ENCODE measurements at regions not wholly inside any gene's neighbourhood (a gene's known extent, or its start where the extent isn't known, plus 50 kb on each side); places are given as distances from the start of the nearest gene placed in this dataset.
"Not testable (repeated sequence)": the region's sequence is repeated elsewhere in the genome, so short reads cannot be mapped to it uniquely, and the experiment has no call there.

DNA sequence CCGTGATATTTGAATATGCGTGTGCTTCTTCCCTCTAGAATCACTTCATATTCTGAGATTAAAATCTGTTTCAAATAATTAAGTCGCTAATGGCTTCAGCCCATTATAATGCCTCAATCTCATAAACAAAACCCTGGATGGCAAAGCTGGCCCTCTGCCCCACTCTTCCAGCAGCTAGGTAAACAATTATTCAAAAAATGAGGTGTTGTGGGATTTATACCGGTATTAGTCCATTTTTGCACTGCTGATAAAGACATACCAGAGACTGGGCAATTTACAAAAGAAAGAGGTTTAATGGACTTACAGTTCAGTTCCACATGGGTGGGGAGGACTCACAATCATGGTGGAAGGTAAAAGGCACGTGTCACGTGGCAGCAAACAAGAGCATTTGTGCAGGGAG lies 510.4 kb upstream of the ADGRL2 start:
- CTCF ChIA-PET, result no interaction called here
- H3K9me3 Mint-ChIP-seq, result no peaks in the 10 kb centered on the region

DNA sequence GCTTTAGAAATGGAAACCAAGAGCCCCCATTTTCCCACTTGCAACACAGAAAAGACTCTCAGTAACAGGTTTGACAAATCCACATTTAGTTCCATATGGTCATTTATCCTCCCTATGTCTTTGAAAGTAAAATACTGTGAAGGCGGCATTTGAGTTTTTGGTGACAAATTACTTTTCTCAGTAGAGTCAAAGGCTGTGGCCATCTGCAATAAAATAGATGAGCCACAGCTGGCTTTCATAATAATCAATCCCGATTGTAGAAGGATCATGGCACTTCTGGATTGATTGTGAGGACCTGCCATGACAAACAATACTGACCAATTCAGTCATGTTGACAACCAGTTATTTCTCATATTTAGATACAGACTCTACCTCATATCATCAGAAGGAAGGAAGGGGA lies 512.0 kb upstream of the ADGRL2 start:
- DNase-seq, result no peak
- H3K9me3 Mint-ChIP-seq, result no peaks in the 10 kb centered on the region

More for the DNA sequence above, 510.4 kb upstream of the ADGRL2 start:
- DNase-seq, result no peak
- Mint-ChIP-seq H3K27me3 (no peaks in the 10 kb centered on the region), H3K27ac (no peak overlapping the region), H3K4me3 (no peak overlapping the region), H3K36me3 (ENCODE audit: low read depth) (no peaks in the 10 kb centered on the region), H3K4me1 (no peaks in the 10 kb centered on the region)
- POLR2A ChIA-PET, result no interaction called here

DNA sequence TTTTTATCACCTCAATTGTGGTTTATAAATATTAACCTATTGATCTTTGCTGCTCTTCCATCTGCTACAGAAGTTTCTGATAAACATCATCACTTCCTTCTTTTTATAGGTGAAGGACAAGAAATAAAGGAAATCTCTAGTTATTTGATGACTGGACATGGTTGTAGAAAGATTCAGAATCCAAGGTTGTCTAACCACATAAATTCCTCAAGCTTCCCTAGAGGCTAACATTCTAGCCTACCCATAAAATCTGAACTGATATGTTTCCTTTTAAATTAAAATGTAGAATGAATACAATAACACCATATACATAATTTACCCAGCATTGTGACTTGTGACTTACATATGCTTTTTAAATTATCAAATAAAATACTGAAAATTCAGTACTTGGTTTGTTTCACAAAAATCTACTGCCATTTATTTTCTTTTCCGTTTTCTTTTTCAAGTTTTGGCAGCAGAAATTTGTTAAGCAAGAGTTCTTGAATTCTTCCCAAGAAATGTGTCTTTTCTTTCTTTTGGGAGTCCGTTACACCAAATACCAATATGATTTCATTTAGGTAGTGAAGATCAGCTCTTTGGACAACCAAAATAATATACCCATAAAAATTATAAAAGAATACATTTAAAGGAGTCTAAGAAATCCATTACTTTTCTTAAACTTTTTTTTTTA lies 513.2 kb upstream of the ADGRL2 start:
- no peaks in the 10 kb centered on the region for H3K36me3 Mint-ChIP-seq (ENCODE audit: low read depth)
- no peaks in the 10 kb centered on the region for H3K27me3 Mint-ChIP-seq
- CTCF ChIA-PET, result no interaction called here
- no peak for DNase-seq
- H3K9me3 Mint-ChIP-seq, result no peaks in the 10 kb centered on the region
- no peak overlapping the region for H3K4me3 Mint-ChIP-seq
- H3K4me1 Mint-ChIP-seq, result no peaks in the 10 kb centered on the region
- H3K27ac Mint-ChIP-seq, result no peak overlapping the region
- POLR2A ChIA-PET, result no interaction called here

More for the DNA sequence above, 512.0 kb upstream of the ADGRL2 start:
- H3K4me1 Mint-ChIP-seq, result no peaks in the 10 kb centered on the region
- no peaks in the 10 kb centered on the region for H3K27me3 Mint-ChIP-seq
- POLR2A ChIA-PET, result no interaction called here
- CTCF ChIA-PET, result no interaction called here
- no peak overlapping the region for H3K27ac Mint-ChIP-seq
- H3K36me3 Mint-ChIP-seq (ENCODE audit: low read depth), result no peaks in the 10 kb centered on the region
- H3K4me3 Mint-ChIP-seq, result no peak overlapping the region

DNA sequence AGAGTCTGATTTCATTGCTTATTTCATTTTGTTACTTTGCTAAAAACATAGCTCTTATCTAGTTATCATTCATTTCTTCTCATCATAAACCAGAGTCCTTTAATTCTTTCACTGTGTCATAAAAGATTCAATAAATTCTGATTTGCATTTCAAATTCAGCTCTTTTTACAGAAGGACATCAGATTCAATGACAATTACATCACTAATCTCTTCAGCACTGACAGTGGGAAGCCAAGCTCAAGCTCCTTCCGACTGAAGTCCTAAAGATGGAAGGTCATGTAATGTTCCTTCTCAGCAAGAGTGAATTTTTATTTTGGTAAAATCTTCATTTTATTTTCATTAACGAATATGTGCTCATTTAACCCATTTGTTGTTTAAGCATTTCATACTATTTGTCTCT lies 530.7 kb upstream of the ADGRL2 start:
- no peaks in the 10 kb centered on the region for H3K27me3 Mint-ChIP-seq
- ChIA-PET CTCF (no interaction called here), POLR2A (no interaction called here)
- H3K9me3 Mint-ChIP-seq, result peaks cover 3% of the 10 kb centered on the region
- H3K4me3 Mint-ChIP-seq, result no peak overlapping the region
- H3K4me1 Mint-ChIP-seq, result no peaks in the 10 kb centered on the region
- no peak overlapping the region for H3K27ac Mint-ChIP-seq
- no peaks in the 10 kb centered on the region for H3K36me3 Mint-ChIP-seq (ENCODE audit: low read depth)
- DNase-seq, result no peak

DNA sequence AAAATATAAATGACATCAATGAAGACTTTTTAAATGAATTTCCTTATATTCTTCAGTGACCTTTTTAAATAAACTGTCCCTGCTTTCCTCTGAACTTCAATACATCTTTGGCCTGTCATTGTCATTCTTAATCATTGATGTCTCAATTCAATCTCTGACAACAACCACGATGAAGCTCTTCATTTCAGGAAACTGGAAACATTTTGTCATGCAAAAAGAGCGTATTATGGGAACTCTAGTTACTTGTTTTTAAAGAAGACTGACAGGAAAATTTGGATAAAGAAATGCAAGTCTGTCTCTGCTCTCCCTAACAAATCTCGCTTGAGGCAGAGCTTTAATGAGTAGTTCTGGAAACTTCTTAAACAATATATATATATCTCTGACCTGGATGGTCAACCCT lies 535.8 kb upstream of the ADGRL2 start:
- no peaks in the 10 kb centered on the region for H3K27me3 Mint-ChIP-seq
- H3K36me3 Mint-ChIP-seq (ENCODE audit: low read depth), result no peaks in the 10 kb centered on the region
- H3K4me3 Mint-ChIP-seq, result no peak overlapping the region
- H3K27ac Mint-ChIP-seq, result no peak overlapping the region
- no peak for DNase-seq
- H3K4me1 Mint-ChIP-seq, result no peaks in the 10 kb centered on the region
- H3K9me3 Mint-ChIP-seq, result peaks cover 7% of the 10 kb centered on the region
- ChIA-PET CTCF (no interaction called here), POLR2A (no interaction called here)

DNA sequence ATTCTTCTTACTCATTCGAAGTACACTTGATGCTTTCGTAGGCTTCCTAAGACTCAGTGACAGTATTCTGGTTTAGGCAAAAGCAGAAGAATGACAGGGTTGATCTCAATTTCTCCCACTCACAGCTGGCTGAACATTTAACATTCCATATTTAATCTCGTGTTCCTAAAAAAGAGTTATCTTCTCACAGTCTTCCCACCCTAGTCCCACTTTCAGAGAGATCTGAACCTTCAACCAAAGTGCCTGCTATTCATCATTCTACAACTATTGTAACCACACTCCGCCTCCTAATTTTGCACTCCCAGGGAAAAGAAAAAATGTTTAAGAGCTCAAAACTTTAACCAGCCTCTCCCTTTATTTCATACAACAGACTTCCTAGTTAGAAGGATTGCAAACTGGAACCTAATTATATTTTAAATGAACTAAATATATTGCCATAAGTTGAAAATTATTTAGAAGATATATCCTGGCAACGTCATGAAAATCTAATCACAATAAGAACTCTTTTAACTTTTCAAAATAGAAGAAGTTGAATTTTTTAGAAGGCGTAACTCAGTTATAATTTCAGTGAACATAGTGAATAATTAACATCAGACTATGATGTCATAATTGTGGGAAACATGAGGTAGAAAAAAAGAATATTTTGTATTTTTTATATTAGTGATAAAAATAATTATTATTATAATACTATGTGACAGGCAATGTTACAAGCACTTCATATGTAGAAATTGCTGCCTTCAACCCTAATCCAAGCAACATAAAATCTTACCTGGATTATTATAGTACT lies 540.9 kb upstream of the ADGRL2 start:
- no peak overlapping the region for H3K27ac Mint-ChIP-seq
- POLR2A ChIA-PET, result no interaction called here
- CTCF ChIA-PET, result no interaction called here

DNA sequence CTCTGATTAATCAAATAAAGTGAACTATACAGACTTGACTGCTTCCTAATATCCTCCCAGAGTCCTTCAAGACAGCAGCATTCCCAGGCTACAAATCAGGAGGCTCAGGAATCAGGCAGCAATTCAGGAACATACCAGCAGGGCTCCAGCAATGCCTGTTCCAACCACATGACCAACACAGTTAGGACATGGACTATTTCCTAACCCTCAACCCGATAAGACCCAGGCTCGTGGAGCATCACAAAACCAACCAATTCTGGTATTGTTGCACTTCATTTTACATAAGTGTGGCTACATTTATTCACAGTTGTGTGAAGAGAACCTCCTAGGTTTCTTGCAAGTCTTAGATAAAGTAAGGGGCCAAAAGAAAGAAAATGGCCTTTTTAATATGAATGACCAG lies 546.2 kb upstream of the ADGRL2 start:
- peaks cover 7% of the 10 kb centered on the region for H3K9me3 Mint-ChIP-seq
- H3K4me3 Mint-ChIP-seq, result no peak overlapping the region
- H3K27ac Mint-ChIP-seq, result no peak overlapping the region
- H3K27me3 Mint-ChIP-seq, result no peaks in the 10 kb centered on the region
- H3K4me1 Mint-ChIP-seq, result no peaks in the 10 kb centered on the region
- CTCF ChIA-PET, result no interaction called here
- POLR2A ChIA-PET, result no interaction called here
- no peaks in the 10 kb centered on the region for H3K36me3 Mint-ChIP-seq (ENCODE audit: low read depth)
- no peak for DNase-seq

More for the DNA sequence above, 540.9 kb upstream of the ADGRL2 start:
- H3K4me1 Mint-ChIP-seq, result no peaks in the 10 kb centered on the region
- DNase-seq, result no peak
- no peaks in the 10 kb centered on the region for H3K36me3 Mint-ChIP-seq (ENCODE audit: low read depth)
- no peak overlapping the region for H3K4me3 Mint-ChIP-seq
- H3K27me3 Mint-ChIP-seq, result no peaks in the 10 kb centered on the region
- peaks cover 9% of the 10 kb centered on the region for H3K9me3 Mint-ChIP-seq

DNA sequence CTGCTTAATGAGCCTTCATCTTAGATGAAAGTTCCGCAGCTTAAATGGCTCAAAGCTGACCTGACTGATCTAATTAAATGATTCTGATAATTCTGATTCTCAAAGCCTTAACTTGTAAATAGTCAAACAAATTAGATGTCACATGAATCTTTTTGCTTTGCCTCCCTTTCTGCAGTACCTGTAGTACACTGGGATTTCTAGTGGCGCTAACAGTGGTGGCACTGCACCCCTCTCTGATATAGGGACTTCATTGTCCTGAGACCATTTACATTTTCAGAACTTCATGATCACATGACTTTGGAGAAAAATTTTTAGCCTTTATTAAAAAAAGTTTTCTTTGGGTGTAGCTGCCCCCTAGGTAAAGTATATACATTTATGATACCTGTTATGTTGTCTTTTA lies 546.7 kb upstream of the ADGRL2 start:
- Mint-ChIP-seq H3K27ac (no peak overlapping the region), H3K27me3 (no peaks in the 10 kb centered on the region), H3K9me3 (peaks cover 9% of the 10 kb centered on the region), H3K4me1 (no peaks in the 10 kb centered on the region), H3K4me3 (no peak overlapping the region), H3K36me3 (ENCODE audit: low read depth) (no peaks in the 10 kb centered on the region)
- ChIA-PET POLR2A (no interaction called here), CTCF (no interaction called here)
- DNase-seq, result no peak

DNA sequence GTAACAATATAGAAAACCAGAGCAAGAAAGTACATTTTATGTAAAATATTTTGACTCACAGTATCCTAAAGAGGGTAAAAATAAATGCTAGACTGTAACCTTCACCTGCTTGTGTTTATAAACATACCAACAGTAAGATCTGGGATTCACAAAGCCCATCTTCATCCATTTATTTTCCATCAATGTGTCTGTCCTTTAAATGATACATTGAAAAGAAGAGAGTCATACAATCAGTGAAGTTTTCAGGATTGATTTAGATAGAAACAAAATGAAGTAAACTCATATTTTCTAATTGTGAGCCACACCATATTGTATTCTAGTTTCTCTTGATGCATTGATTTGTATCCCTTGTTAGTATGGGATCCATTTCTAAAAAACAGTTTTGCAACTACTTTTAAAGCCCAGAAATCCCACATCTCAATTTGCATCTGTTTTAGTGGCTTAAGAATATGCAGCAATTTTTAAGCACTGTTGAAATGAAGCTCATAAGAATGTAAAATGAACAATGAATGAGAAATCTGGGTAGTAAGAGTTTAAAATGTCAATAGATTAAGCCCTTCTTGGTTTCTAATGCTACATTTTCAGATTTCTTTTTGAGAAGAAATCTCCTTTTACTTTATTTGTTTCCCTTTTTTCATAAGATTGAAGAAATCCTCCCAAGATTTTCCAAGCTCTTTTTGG lies 548.1 kb upstream of the ADGRL2 start:
- DNase-seq, result no peak
- no peak overlapping the region for H3K4me3 Mint-ChIP-seq
- H3K9me3 Mint-ChIP-seq, result peaks cover 16% of the 10 kb centered on the region
- no peaks in the 10 kb centered on the region for H3K36me3 Mint-ChIP-seq (ENCODE audit: low read depth)
- no peak overlapping the region for H3K27ac Mint-ChIP-seq
- H3K4me1 Mint-ChIP-seq, result no peaks in the 10 kb centered on the region
- H3K27me3 Mint-ChIP-seq, result no peaks in the 10 kb centered on the region
- ChIA-PET POLR2A (no interaction called here), CTCF (no interaction called here)

DNA sequence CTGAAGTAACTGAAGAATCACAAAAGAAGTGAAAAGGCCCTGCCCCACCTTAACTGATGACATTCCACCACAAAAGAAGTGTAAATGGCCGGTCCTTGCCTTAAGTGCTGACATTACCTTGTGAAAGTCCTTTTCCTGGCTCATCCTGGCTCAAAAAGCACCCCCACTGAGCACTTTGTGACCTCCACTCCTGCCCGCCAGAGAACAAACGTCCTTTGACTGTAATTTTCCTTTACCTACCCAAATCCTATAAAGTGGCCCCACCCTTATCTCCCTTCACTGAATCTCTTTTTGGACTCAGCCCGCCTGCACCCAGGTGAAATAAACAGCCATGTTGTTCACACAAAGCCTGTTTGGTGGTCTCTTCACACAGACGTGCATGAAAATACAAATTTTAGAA lies 549.9 kb upstream of the ADGRL2 start:
- H3K4me3 Mint-ChIP-seq, H3K27ac Mint-ChIP-seq, H3K4me1 Mint-ChIP-seq: not testable (repeated sequence)

DNA sequence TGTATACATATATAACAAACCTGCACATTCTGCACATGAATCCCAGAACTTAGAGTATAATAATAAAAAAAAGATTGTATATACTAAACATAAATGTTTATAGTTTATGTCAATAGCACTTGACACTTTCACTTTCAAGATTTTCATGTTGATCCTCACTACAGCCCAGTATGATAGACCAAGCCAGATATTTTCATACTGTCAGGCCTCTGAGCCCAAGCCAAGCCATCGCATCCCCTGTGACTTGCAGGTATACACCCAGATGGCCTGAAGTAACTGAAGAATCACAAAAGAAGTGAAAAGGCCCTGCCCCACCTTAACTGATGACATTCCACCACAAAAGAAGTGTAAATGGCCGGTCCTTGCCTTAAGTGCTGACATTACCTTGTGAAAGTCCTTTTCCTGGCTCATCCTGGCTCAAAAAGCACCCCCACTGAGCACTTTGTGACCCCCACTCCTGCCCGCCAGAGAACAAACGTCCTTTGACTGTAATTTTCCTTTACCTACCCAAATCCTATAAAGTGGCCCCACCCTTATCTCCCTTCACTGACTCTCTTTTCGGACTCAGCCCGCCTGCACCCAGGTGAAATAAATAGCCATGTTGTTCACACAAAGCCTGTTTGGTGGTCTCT lies 555.5 kb upstream of the ADGRL2 start:
- peaks cover 31% of the 10 kb centered on the region for H3K9me3 Mint-ChIP-seq
- H3K27ac Mint-ChIP-seq; H3K27me3 Mint-ChIP-seq; H3K4me1 Mint-ChIP-seq; CTCF ChIA-PET; H3K4me3 Mint-ChIP-seq; H3K36me3 Mint-ChIP-seq (ENCODE audit: low read depth); DNase-seq; POLR2A ChIA-PET: not testable (repeated sequence)

More for the DNA sequence above, 549.9 kb upstream of the ADGRL2 start:
- H3K9me3 Mint-ChIP-seq, result peaks cover 18% of the 10 kb centered on the region
- H3K27me3 Mint-ChIP-seq; DNase-seq; CTCF ChIA-PET; POLR2A ChIA-PET; H3K36me3 Mint-ChIP-seq (ENCODE audit: low read depth): not testable (repeated sequence)

DNA sequence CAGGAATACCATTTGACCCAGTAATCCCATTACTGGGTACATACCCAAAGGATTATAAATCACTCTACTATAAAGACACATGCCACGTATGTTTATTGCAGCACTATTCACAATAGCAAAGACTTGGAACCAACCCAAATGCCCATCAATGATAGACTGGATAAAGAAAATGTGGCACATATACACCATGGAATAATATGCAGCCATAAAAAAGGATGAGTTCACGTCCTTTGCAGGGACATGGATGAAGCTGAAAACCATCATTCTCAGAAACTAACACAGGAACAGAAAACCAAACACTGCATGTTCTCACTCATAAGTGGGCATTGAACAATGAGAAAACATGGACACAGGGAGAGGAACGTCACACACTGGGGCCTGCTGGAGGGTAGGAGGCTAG lies 556.1 kb upstream of the ADGRL2 start:
- H3K36me3 Mint-ChIP-seq (ENCODE audit: low read depth); H3K4me1 Mint-ChIP-seq; CTCF ChIA-PET; POLR2A ChIA-PET; H3K4me3 Mint-ChIP-seq; H3K27ac Mint-ChIP-seq; H3K27me3 Mint-ChIP-seq; DNase-seq: not testable (repeated sequence)
- H3K9me3 Mint-ChIP-seq, result peaks cover 31% of the 10 kb centered on the region

DNA sequence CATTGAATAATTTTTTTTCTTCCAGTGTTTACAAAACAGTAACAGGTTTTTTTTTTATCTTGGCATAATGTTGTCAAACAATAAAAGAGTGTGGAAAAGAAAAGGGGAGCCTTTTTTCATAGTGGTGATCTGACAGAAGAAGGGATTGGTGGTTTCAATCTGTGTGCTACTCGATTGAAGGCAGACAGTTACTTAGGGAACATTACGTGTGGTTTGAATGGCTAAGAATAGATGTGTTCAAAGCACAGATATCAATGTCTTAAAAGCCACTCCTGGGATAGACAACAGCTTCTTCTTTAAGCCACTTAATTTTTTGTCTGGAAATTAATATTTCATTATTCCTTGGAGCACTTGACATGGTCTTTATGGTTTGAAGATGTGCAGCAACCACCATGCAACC lies 558.6 kb upstream of the ADGRL2 start:
- CTCF ChIA-PET, result no interaction called here

More for the DNA sequence above, 558.6 kb upstream of the ADGRL2 start:
- H3K27me3 Mint-ChIP-seq, result no peaks in the 10 kb centered on the region
- H3K4me3 Mint-ChIP-seq, result no peak overlapping the region
- H3K36me3 Mint-ChIP-seq (ENCODE audit: low read depth), result no peaks in the 10 kb centered on the region
- H3K9me3 Mint-ChIP-seq, result peaks cover 21% of the 10 kb centered on the region
- POLR2A ChIA-PET, result no interaction called here
- no peaks in the 10 kb centered on the region for H3K4me1 Mint-ChIP-seq
- DNase-seq, result no peak
- no peak overlapping the region for H3K27ac Mint-ChIP-seq
